Left ventricle myocardium inferior (tissue), 1 donor: ENCODE measurements at regions not wholly inside any gene's neighbourhood (a gene's known extent, or its start where the extent isn't known, plus 50 kb on each side); places are given as distances from the start of the nearest gene placed in this dataset.

ENCODE experiments used
- DNase-seq: peaks from one replicate; pipeline ENCODE4 v3.0.0-alpha.2; 2020
- H3K27ac ChIP-seq: fragments of 200-600 bp; replicated peaks from 2 replicates; pipeline ENCODE4 v1.8.0; 2021
- H3K27me3 ChIP-seq: fragments of 200-600 bp; 2 replicates; pipeline ENCODE4 v1.8.0; 2021; ENCODE audit warnings: low read depth
- H3K36me3 ChIP-seq: fragments of 200-600 bp; 2 replicates; pipeline ENCODE4 v1.8.0; 2021
- H3K4me1 ChIP-seq: fragments of 200-600 bp; 2 replicates; pipeline ENCODE4 v1.8.0; 2021
- H3K4me3 ChIP-seq: fragments of 200-600 bp; 2 replicates; pipeline ENCODE4 v1.8.0; 2021; ENCODE audit warnings: mild to moderate bottlenecking, moderate library complexity
- H3K9me3 ChIP-seq: fragments of 200-600 bp; replicated peaks from 2 replicates; pipeline ENCODE4 v1.8.0; 2021
- intact Hi-C: fragments of 100-400 bp; cut with micrococcal nuclease; formaldehyde crosslinking; loops from one replicate; pipeline ENCODE4 v1.11.0; 2022
- TF ChIP-seq, protein P1 (sequence below): fragments of 200-600 bp; IDR thresholded peaks from 2 replicates; pipeline ENCODE4 v1.8.0; 2021; ENCODE audit warnings: antibody characterized with exemption, mild to moderate bottlenecking, borderline replicate concordance
- donor health status: DM: no; HTN: yes; CAD: no; lungs with severe emphysema.

DNA sequence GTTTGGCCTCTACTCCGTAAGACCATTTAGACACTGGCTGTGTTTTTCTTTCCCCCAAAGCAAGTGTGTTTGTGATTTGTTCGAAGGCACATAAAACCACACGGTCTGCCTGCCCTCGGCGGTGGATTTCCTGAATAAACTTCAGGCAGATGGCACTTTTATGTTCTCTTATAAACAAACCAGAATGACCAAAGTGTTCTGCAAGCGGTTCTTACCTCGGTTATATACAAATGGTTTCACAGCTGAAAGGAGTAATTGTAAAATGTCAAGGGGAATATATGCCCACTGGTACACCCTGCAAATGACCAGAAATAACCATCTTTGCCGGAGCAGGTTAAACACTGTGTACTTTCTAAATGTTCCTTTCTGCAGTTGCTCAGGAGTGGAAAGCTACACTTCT, 1475.8 kb upstream of the TMEM132C start:
- DNase-seq, result no peak
- intact Hi-C loops, result no loop called here
- peaks cover 4% of the 10 kb centered on the region for H3K27me3 ChIP-seq
- no peaks in the 10 kb centered on the region for H3K36me3 ChIP-seq
- H3K9me3 ChIP-seq, result no peaks in the 10 kb centered on the region
- no peak overlapping the region for H3K4me3 ChIP-seq
- TF ChIP-seq, protein P1, sequence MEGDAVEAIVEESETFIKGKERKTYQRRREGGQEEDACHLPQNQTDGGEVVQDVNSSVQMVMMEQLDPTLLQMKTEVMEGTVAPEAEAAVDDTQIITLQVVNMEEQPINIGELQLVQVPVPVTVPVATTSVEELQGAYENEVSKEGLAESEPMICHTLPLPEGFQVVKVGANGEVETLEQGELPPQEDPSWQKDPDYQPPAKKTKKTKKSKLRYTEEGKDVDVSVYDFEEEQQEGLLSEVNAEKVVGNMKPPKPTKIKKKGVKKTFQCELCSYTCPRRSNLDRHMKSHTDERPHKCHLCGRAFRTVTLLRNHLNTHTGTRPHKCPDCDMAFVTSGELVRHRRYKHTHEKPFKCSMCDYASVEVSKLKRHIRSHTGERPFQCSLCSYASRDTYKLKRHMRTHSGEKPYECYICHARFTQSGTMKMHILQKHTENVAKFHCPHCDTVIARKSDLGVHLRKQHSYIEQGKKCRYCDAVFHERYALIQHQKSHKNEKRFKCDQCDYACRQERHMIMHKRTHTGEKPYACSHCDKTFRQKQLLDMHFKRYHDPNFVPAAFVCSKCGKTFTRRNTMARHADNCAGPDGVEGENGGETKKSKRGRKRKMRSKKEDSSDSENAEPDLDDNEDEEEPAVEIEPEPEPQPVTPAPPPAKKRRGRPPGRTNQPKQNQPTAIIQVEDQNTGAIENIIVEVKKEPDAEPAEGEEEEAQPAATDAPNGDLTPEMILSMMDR, result no peak
- H3K4me1 ChIP-seq, result no peaks in the 10 kb centered on the region
- no peak overlapping the region for H3K27ac ChIP-seq

DNA sequence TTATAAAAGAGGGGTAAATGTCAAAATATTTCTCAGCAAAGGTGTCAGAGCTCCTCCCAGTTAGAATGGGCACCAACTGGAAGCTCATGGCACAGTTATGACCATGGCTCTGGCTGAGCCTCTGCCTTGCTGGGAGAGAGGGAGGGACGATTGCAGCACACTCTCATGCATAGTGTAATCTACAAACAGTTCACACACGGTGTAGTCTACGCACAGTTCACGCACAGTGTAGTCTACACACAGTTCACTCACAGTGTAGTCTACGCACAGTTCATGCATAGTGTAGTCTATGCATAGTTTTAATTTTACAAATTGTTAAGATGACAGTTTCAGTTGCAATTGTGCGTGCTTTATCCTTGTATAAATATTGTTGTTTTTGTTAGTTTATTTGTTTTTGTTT, 1474.6 kb upstream of the TMEM132C start:
- no peak for DNase-seq
- Histone ChIP-seq H3K27ac (no peak overlapping the region), H3K36me3 (no peaks in the 10 kb centered on the region), H3K4me1 (no peaks in the 10 kb centered on the region), H3K4me3 (no peak overlapping the region), H3K9me3 (no peaks in the 10 kb centered on the region), H3K27me3 (peaks cover 1% of the 10 kb centered on the region)
- TF ChIP-seq, protein P1, result no peak
- intact Hi-C loops, result no loop called here

DNA sequence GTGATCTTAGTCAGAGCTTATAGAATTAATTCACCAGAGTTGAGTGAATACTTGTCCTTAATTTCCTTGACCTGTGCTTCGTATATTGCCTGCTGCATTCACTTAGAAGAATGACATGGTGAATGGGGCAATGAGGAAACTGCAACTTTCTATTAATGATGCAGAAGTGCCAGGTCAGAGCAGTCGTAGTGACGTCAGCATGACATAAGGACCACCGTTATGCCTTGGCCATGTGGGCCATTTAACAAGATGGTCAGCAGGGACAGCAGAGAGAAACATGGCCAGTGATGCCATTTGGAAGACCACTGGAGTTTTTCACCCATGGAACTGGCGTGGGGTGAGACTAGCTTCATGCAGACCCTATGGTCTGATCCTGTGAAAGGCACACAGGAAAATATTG, 1469.4 kb upstream of the TMEM132C start:
- Histone ChIP-seq H3K27ac (no peak overlapping the region), H3K4me3 (no peak overlapping the region), H3K36me3 (no peaks in the 10 kb centered on the region), H3K4me1 (no peaks in the 10 kb centered on the region), H3K27me3 (no peaks in the 10 kb centered on the region), H3K9me3 (no peaks in the 10 kb centered on the region)
- TF ChIP-seq, protein P1, result no peak
- intact Hi-C loops, result no loop called here
- no peak for DNase-seq

DNA sequence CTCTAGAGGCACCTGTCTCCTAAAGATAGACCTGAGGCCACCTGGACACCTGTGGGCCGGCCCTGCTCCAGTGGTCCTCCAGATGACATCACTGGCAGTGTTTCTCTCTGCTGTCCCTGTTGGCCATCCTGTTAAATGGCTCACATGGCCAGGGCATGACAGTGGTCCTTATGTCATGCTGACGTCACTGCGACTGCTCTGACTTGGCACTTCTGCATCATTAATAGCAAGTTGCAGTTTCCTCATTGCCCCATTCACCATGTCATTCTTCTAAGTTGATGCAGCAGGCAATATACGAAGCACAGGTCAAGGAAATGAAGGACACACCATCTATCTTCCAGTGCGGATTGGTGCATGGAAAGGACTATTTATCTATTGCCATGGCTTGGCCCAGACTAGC, 1468.5 kb upstream of the TMEM132C start:
- DNase-seq, result no peak
- TF ChIP-seq, protein P1, result no peak
- H3K36me3 ChIP-seq, result no peaks in the 10 kb centered on the region
- H3K27ac ChIP-seq, result no peak overlapping the region
- intact Hi-C loops, result no loop called here
- no peak overlapping the region for H3K4me3 ChIP-seq
- H3K4me1 ChIP-seq, result no peaks in the 10 kb centered on the region
- H3K27me3 ChIP-seq, result no peaks in the 10 kb centered on the region
- H3K9me3 ChIP-seq, result no peaks in the 10 kb centered on the region

- intact Hi-C loops, result no loop called here
- Histone ChIP-seq H3K27ac (no peak overlapping the region), H3K9me3 (no peaks in the 10 kb centered on the region), H3K4me3 (no peak overlapping the region), H3K27me3 (peaks cover 38% of the 10 kb centered on the region), H3K4me1 (no peaks in the 10 kb centered on the region), H3K36me3 (no peaks in the 10 kb centered on the region)
- TF ChIP-seq, protein P1, result no peak
- DNase-seq, result no peak
Measured at GRCh38 chr12:126807312-126807865, 1459.6 kb upstream of the TMEM132C start.
